Stimulated activated CD4-positive, alpha-beta T cell treated with anti-CD3 and anti-CD28 coated beads, Interleukin-2, amount 100 ng/mL, for 24 hours (primary cell): ENCODE measurements at regions not wholly inside any gene's neighbourhood (a gene's known extent, or its start where the extent isn't known, plus 50 kb on each side); places are given as distances from the start of the nearest gene placed in this dataset.

Experiments
- DNase-seq, 2 donors: peaks; one replicate each; pipeline ENCODE4 v3.0.0-alpha.2; 2020

- no peak for DNase-seq
Measured at GRCh38 chr6:44614396-44614795, 226.9 kb downstream of the CDC5L start.

GRCh38 chr6:44615621-44616020, 228.1 kb downstream of the CDC5L start:
- no peak for DNase-seq

- DNase-seq = no peak
Measured at GRCh38 chr6:44617416-44617815, 229.9 kb downstream of the CDC5L start.

GRCh38 chr6:44618371-44618770, 230.9 kb downstream of the CDC5L start:
- no peak for DNase-seq

- no peak for DNase-seq
Measured at GRCh38 chr6:44620922-44621321, 233.4 kb downstream of the CDC5L start.

- no peak for DNase-seq
Measured at GRCh38 chr6:44621846-44622245, 234.3 kb downstream of the CDC5L start.

GRCh38 chr6:44622555-44622954, 235.0 kb downstream of the CDC5L start:
- DNase-seq = no peak

- no peak for DNase-seq
Measured at GRCh38 chr6:44622956-44623355, 235.4 kb downstream of the CDC5L start.

GRCh38 chr6:44624226-44624625, 236.7 kb downstream of the CDC5L start:
- DNase-seq = no peak

GRCh38 chr6:44624936-44625573, 237.5 kb downstream of the CDC5L start:
- no peak for DNase-seq

GRCh38 chr6:44625996-44626395, 238.5 kb downstream of the CDC5L start:
- no peak for DNase-seq

GRCh38 chr6:44626616-44627015, 239.1 kb downstream of the CDC5L start:
- no peak for DNase-seq

GRCh38 chr6:44627091-44627882, 239.8 kb downstream of the CDC5L start:
- DNase-seq = no peak

- no peak for DNase-seq
Measured at GRCh38 chr6:44627883-44628271, 240.4 kb downstream of the CDC5L start.

GRCh38 chr6:44628347-44628746, 240.8 kb downstream of the CDC5L start:
- DNase-seq = no peak

GRCh38 chr6:44629636-44630035, 242.1 kb downstream of the CDC5L start:
- no peak for DNase-seq

- DNase-seq = peak; percentile 49 to 51
Measured at GRCh38 chr6:44630125-44631028, 242.9 kb downstream of the CDC5L start.

GRCh38 chr6:44631968-44632367, 244.5 kb downstream of the CDC5L start:
- no peak for DNase-seq

GRCh38 chr6:44634321-44634720, 246.8 kb downstream of the CDC5L start:
- no peak for DNase-seq

- DNase-seq = no peak
Measured at GRCh38 chr6:44635486-44635885, 248.0 kb downstream of the CDC5L start.

- DNase-seq = no peak
Measured at GRCh38 chr6:44636561-44637248, 249.2 kb downstream of the CDC5L start.

GRCh38 chr6:44641344-44642031, 254.0 kb downstream of the CDC5L start:
- no peak for DNase-seq
